RWPE2 (cell line): ENCODE measurements at regions not wholly inside any gene's neighbourhood (a gene's known extent, or its start where the extent isn't known, plus 50 kb on each side); places are given as distances from the start of the nearest gene placed in this dataset.

ENCODE experiments used
- ATAC-seq: fragments of 200-7000 bp; cut with Tn5 transposase; 3 replicates; pipeline ENCODE4 v1.9.1; 2021; ENCODE audit warnings: low read depth
- DNase-seq: peaks from one replicate; pipeline ENCODE4 v3.0.0-alpha.2; 2020; ENCODE audit warnings: low spot score
- H3K27ac ChIP-seq: fragments of 450-650 bp; 2 replicates; pipeline ENCODE4 v1.5.1; 2017; ENCODE audit warnings: mild to moderate bottlenecking; ENCODE audit not compliant: poor library complexity, severe bottlenecking
- H3K27me3 ChIP-seq: fragments of 250-450 bp; sonication (Bioruptor Pico); 2 replicates; pipeline ENCODE4 v1.5.1; 2021; ENCODE audit warnings: mild to moderate bottlenecking, moderate library complexity; ENCODE audit not compliant: insufficient read depth, poor library complexity, severe bottlenecking
- H3K36me3 ChIP-seq: fragments of 250-450 bp; sonication (Bioruptor Pico); 2 replicates; pipeline ENCODE4 v1.5.1; 2020; ENCODE audit warnings: low read depth, mild to moderate bottlenecking, moderate library complexity
- H3K4me1 ChIP-seq: fragments of 250-450 bp; sonication (Bioruptor Pico); 2 replicates; pipeline ENCODE4 v1.5.1; 2021; ENCODE audit warnings: mild to moderate bottlenecking, moderate library complexity; ENCODE audit not compliant: insufficient read depth, poor library complexity, severe bottlenecking
- H3K4me3 ChIP-seq: fragments of 250-450 bp; sonication (Bioruptor Pico); 2 replicates; pipeline ENCODE4 v1.5.1; 2021; ENCODE audit warnings: mild to moderate bottlenecking, moderate library complexity; ENCODE audit not compliant: severe bottlenecking
- H3K9me3 ChIP-seq: fragments of 250-450 bp; sonication (Bioruptor Pico); 2 replicates; pipeline ENCODE4 v1.5.1; 2021; ENCODE audit warnings: mild to moderate bottlenecking, moderate library complexity; ENCODE audit not compliant: severe bottlenecking
- TF ChIP-seq, protein P1 (sequence below): fragments of 450-650 bp; IDR thresholded peaks from one replicate; pipeline ENCODE4 v1.5.1; 2017; ENCODE audit warnings: mild to moderate bottlenecking, moderate library complexity; ENCODE audit not compliant: poor library complexity, severe bottlenecking

DNA sequence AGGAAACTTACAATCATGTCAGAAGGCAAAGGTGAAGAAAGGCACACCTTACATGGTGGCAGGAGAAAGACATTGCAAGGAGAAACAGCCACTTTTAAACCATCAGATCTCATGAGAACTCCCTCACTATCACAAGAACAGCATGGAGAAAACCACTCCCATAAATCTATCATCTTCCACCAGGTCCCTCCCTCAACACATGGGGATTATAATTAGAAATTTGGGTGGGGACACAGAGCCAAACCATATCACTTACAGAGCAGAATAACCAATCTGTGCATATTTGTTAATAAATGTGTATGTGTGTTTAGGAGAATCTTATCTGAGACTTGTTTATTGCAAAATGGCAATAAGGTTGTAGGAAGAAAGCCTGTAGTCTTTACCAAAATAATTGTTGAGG is 205.2 kb upstream of the ANO3 start:
- no peak overlapping the region for H3K4me3 ChIP-seq
- H3K27me3 ChIP-seq: no peaks in the 10 kb centered on the region
- no peak for ATAC-seq
- H3K36me3 ChIP-seq: no peaks in the 10 kb centered on the region
- no peak overlapping the region for H3K27ac ChIP-seq
- H3K9me3 ChIP-seq: no peaks in the 10 kb centered on the region
- TF ChIP-seq, protein P1, sequence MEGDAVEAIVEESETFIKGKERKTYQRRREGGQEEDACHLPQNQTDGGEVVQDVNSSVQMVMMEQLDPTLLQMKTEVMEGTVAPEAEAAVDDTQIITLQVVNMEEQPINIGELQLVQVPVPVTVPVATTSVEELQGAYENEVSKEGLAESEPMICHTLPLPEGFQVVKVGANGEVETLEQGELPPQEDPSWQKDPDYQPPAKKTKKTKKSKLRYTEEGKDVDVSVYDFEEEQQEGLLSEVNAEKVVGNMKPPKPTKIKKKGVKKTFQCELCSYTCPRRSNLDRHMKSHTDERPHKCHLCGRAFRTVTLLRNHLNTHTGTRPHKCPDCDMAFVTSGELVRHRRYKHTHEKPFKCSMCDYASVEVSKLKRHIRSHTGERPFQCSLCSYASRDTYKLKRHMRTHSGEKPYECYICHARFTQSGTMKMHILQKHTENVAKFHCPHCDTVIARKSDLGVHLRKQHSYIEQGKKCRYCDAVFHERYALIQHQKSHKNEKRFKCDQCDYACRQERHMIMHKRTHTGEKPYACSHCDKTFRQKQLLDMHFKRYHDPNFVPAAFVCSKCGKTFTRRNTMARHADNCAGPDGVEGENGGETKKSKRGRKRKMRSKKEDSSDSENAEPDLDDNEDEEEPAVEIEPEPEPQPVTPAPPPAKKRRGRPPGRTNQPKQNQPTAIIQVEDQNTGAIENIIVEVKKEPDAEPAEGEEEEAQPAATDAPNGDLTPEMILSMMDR: no peak
- no peaks in the 10 kb centered on the region for H3K4me1 ChIP-seq
- DNase-seq: no peak

DNA sequence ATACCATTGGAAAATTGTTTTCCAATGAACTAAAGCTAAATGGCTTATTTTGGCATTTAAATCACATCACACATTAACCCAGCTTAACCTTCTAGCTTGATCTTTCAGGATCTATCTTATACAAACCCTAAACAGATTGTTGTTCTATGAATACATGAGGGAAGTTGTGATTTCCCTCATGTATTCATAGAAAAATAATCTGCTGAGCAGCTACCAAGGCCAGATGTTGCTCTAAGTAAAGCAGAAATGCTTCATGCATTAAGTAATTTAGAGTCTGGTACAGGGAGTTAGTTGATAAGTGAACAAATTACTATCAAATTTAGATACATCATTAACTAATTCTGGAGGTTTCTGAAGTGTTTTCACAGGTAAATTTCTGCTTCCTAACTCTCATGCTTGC is 204.6 kb upstream of the ANO3 start:
- ATAC-seq: no peak
- Histone ChIP-seq H3K4me1 (no peaks in the 10 kb centered on the region), H3K9me3 (no peaks in the 10 kb centered on the region), H3K27me3 (no peaks in the 10 kb centered on the region), H3K36me3 (no peaks in the 10 kb centered on the region), H3K4me3 (no peak overlapping the region), H3K27ac (no peak overlapping the region)
- TF ChIP-seq, protein P1: no peak
- DNase-seq: no peak

DNA sequence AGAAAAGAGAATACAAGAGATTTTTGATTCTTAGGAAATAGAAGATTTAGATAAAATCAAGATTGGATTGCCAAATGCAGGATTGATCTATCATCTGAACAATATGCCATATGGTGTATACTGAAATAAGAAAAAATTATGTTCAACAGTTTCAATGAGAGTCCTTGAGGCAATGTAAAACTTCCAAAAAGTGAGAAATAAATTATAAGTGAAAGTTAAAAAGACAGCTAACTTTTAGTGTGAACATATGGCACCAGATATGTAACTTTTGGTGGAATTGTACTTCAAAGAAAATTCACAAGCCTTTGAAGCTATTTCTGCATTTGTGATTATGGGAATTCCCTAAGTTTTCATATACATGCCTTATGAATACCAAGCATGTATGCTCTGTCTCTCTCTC is 200.5 kb upstream of the ANO3 start:
- ATAC-seq: no peak

DNA sequence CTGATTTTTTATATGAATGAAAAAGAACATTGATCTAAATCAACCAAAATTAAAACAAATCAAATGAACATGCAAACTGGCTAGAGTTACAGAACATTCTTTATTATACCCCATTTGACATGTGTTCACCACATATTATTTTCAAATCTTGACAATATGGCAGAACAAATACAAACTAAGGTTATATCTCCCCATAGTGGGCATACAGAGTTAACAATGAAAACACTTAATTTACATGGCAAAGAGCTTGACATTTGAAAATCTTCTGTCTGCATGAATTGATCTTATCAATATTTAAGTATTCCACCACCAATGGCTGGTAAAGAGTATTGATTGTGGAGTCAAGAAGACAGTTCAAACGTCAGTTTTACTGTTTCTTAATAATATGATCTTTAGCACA is 197.9 kb upstream of the ANO3 start:
- Histone ChIP-seq H3K9me3 (no peaks in the 10 kb centered on the region), H3K27me3 (no peaks in the 10 kb centered on the region), H3K27ac (no peak overlapping the region), H3K4me1 (no peaks in the 10 kb centered on the region), H3K4me3 (no peak overlapping the region), H3K36me3 (no peaks in the 10 kb centered on the region)
- no peak for ATAC-seq
- no peak for DNase-seq
- TF ChIP-seq, protein P1: no peak

More for the DNA sequence above, 200.5 kb upstream of the ANO3 start:
- Histone ChIP-seq H3K9me3 (no peaks in the 10 kb centered on the region), H3K36me3 (no peaks in the 10 kb centered on the region), H3K4me3 (no peak overlapping the region), H3K27ac (no peak overlapping the region), H3K4me1 (no peaks in the 10 kb centered on the region), H3K27me3 (no peaks in the 10 kb centered on the region)
- no peak for DNase-seq
- TF ChIP-seq, protein P1: no peak

DNA sequence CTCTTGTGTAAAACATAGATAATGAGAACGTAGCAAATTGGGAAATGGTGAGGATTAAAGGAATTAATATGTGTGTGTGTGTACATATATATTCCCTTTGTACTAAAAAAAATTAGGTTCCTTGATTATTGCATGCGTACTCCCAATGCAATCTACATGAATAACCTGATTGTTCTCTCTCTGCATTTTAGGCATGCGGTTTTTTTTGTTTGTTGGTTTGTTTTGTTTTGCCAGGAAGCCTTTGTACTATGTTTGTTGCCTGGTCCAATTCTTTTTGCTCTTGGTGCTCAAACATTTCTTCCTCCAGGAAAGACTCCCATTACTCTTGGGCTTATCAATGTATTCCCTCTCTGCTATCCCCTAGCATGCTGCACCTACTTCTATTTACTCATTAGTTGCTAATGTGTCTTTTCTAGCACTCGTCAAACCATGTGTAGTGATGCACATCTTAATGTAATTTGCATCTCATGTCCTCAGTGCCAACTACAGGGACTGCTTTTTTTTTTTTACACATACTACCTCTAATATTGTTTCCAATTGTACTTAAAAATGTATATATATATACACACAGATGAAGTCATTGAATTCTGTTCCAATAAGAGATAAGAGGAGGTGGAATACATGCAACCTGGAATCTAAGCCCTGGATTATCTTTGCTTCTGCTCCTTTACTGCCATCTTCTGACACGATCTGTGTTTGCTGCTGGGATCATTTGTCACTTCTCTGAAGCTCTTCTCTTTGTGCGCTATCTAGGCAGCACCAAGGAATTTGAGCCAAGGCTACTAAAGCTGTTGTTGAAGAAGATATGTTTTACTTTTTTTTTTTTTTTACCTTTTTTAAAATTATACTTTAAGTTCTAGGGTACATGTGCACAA is 197.2 kb upstream of the ANO3 start:
- no peak overlapping the region for H3K4me3 ChIP-seq
- H3K9me3 ChIP-seq: no peaks in the 10 kb centered on the region
- H3K4me1 ChIP-seq: no peaks in the 10 kb centered on the region
- ATAC-seq (peak; percentile 49; the same call in 1 of the 3 replicates), DNase-seq (no peak)
- no peak overlapping the region for H3K27ac ChIP-seq
- H3K27me3 ChIP-seq: no peaks in the 10 kb centered on the region
- TF ChIP-seq, protein P1: peak; percentile 57
- no peaks in the 10 kb centered on the region for H3K36me3 ChIP-seq
